Left lung (tissue), 4 donors: ENCODE measurements at regions not wholly inside any gene's neighbourhood (a gene's known extent, or its start where the extent isn't known, plus 50 kb on each side); places are given as distances from the start of the nearest gene placed in this dataset.

Source experiments
- ATAC-seq: fragments of 200-7000 bp; cut with Tn5 transposase; one replicate; pipeline ENCODE4 v1.9.1; 2020; ENCODE audit warnings: moderate library complexity
- DNase-seq, 4 donors: peaks; one replicate each; pipeline ENCODE4 v3.0.0-alpha.2; 2013 to 2020
- H3K27ac ChIP-seq, 2 donors: fragments of 200-600 bp; sonication (generic) in 1 of 2; one replicate each; pipeline versions ENCODE4 v1.5.0 to v1.8.0; 2020 to 2021
- H3K27me3 ChIP-seq, 2 donors: fragments of 200-600 bp; sonication (generic) in 1 of 2; one replicate each; pipeline versions ENCODE4 v1.5.0 to v1.8.0; 2020 to 2021
- H3K36me3 ChIP-seq, 2 donors: fragments of 200-600 bp; sonication (generic) in 1 of 2; one replicate each; pipeline versions ENCODE4 v1.5.0 to v1.8.0; 2020 to 2021
- H3K4me1 ChIP-seq, 2 donors: fragments of 200-600 bp; one replicate each; pipeline ENCODE4 v1.8.0; 2021
- H3K4me3 ChIP-seq, 2 donors: fragments of 200-600 bp; sonication (generic) in 1 of 2; one replicate each; pipeline versions ENCODE4 v1.5.0 to v1.8.0; 2020 to 2021; ENCODE audit warnings: mild to moderate bottlenecking in 1 of 2
- H3K9me3 ChIP-seq, 2 donors: fragments of 200-600 bp; sonication (generic) in 1 of 2; one replicate each; pipeline versions ENCODE4 v1.5.0 to v1.8.0; 2020 to 2021
- CTCF ChIP-seq, 2 donors: fragments of 200-600 bp; sonication (generic) in 1 of 2; IDR thresholded peaks; one replicate each; pipeline versions ENCODE4 v1.5.0 to v1.8.0; 2021; ENCODE audit warnings: antibody characterized with exemption in 2 of 2
- intact Hi-C, 2 donors: fragments of 100-400 bp; cut with DNase I; formaldehyde crosslinking; loops; one replicate each; pipeline versions ENCODE4 v1.11.2 to v1.14.2; 2022
- donor health status: DM: no; HTN: yes; CAD: no.
- donor health status: DM: no; HTN: no; CAD: no.

- DNase-seq = no peak
- no peak for ATAC-seq
- TF ChIP-seq CTCF (IDR thresholded peaks at IDR 0.05) = no peak
- no peak overlapping the region for H3K4me3 ChIP-seq
- intact Hi-C loops = no loop called here
- H3K27me3 ChIP-seq = no peaks in the 10 kb centered on the region
- H3K4me1 ChIP-seq = peaks cover 0 to 4% of the 10 kb centered on the region in 2 donors
- no peaks in the 10 kb centered on the region for H3K36me3 ChIP-seq
- H3K9me3 ChIP-seq = peaks cover 0 to 3% of the 10 kb centered on the region in 2 donors
- H3K27ac ChIP-seq = no peak overlapping the region
These were observed 438.8 kb upstream of the TGFBR2 start for GRCh38 chr3:30167541-30168011.

DNA sequence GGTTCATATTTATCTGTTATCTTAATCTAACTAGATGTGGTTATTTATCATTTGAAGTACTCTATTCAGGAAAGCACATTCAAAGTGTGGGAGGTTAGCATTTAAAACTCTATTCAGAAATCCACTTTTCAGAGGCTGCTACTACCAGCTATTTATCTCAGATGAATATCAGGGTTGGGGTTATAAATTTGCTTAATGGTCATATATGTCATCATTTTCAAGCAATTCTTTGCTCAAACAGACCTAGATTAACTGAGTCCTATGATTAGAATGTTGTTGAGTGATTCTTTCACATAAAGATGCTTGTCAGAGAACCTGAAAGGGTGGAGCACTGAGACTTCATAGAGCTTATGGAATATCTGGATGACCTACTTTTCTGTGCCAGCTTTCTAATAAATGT lies 436.9 kb upstream of the TGFBR2 start:
- ATAC-seq = no peak
- TF ChIP-seq CTCF (IDR thresholded peaks at IDR 0.05) = no peak
- peaks cover 0 to 3% of the 10 kb centered on the region in 2 donors for H3K9me3 ChIP-seq
- no peak overlapping the region for H3K27ac ChIP-seq
- intact Hi-C loops = no loop called here
- no peaks in the 10 kb centered on the region for H3K36me3 ChIP-seq
- DNase-seq = no peak
- no peaks in the 10 kb centered on the region for H3K4me1 ChIP-seq
- H3K27me3 ChIP-seq = no peaks in the 10 kb centered on the region
- no peak overlapping the region for H3K4me3 ChIP-seq

- Histone ChIP-seq H3K27ac (no peak overlapping the region), H3K9me3 (peaks cover 0 to 2% of the 10 kb centered on the region in 2 donors), H3K4me3 (no peak overlapping the region), H3K36me3 (no peaks in the 10 kb centered on the region), H3K4me1 (no peaks in the 10 kb centered on the region), H3K27me3 (no peaks in the 10 kb centered on the region)
- intact Hi-C loops = no loop called here
- no peak for DNase-seq
- no peak for TF ChIP-seq CTCF (IDR thresholded peaks at IDR 0.05)
- ATAC-seq = no peak
These were observed 435.5 kb upstream of the TGFBR2 start for GRCh38 chr3:30170681-30171438.

DNA sequence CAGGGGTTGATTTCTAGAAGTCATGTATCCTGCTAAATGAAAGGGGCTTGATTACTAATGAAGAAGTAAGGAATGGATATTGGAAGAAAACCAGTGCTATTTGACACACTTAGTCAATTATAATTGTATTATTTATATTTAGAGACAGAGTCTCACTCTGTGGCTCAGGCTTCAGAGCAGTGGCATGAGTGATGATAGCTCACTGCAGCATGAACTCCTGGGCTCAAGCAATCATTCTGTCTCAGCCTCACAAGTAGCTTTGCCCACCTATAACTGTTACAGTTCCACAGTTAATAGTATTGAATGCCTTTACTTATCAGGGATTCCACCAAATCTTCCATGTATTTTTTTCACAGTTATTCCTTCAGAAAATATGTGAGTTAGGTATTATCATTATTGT lies 432.0 kb upstream of the TGFBR2 start:
- ATAC-seq (no peak), DNase-seq (no peak)
- H3K27ac ChIP-seq = no peak overlapping the region
- no peaks in the 10 kb centered on the region for H3K27me3 ChIP-seq
- no peaks in the 10 kb centered on the region for H3K36me3 ChIP-seq
- H3K4me3 ChIP-seq = no peak overlapping the region
- H3K4me1 ChIP-seq = no peaks in the 10 kb centered on the region
- intact Hi-C loops = no loop called here
- no peaks in the 10 kb centered on the region for H3K9me3 ChIP-seq
- TF ChIP-seq CTCF (IDR thresholded peaks at IDR 0.05) = no peak

DNA sequence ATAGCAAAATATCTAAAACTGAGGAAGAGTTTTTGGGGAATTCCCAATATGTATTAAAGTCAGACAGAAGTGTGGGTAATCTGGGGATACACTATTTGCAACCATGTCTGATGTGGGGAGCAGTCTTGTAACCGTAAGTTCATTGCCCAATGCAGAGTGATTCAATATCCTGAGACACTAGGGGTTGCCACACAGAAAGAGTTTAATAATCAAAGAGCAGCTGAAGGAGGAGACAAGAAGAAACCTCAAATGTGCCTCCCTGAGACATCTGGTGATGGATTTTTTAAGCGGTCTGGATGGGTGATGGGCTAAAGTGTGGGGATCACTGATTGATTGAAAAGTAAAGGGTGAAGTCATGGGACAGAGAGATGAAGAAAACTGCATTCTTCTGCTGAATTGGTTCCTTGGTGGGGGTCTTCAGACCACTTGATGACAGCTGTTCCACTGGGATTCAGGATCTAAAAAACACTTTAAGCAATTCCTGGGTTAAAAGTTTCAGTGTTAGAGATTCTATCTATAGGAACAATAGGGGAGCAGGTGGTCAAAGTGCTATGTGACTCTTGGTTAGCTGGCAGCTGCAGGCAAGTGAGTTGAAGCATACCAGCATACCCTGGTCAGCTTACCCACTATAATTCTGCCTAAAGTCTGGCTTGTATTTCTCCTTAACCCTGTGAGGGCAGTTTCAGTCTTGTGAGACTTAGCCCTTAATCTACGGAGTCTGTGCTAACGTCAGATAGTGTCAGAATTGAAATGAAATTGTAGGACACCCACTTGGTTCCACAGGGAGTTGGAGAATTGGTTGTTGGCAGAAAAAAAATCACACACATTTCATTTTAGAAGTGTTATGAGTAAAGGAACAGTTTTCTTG lies 425.9 kb upstream of the TGFBR2 start:
- no peak overlapping the region for H3K4me3 ChIP-seq
- TF ChIP-seq CTCF (IDR thresholded peaks at IDR 0.05) = no peak
- intact Hi-C loops = no loop called here
- ATAC-seq (no peak), DNase-seq (no peak)
- H3K9me3 ChIP-seq = no peaks in the 10 kb centered on the region
- H3K4me1 ChIP-seq = peaks cover 0 to 9% of the 10 kb centered on the region in 2 donors
- H3K36me3 ChIP-seq = no peaks in the 10 kb centered on the region
- H3K27ac ChIP-seq = no peak overlapping the region
- no peaks in the 10 kb centered on the region for H3K27me3 ChIP-seq
